SK-N-SH treated with all-trans-retinoic acid at 6 μM for 48 hours (cell line): ENCODE measurements at regions not wholly inside any gene's neighbourhood (a gene's known extent, or its start where the extent isn't known, plus 50 kb on each side); places are given as distances from the start of the nearest gene placed in this dataset.

ENCODE experiments used
- ATAC-seq: fragments of 200-7000 bp; cut with Tn5 transposase; 3 replicates; pipeline ENCODE4 v1.9.1; 2020; ENCODE audit warnings: mild to moderate bottlenecking, moderate library complexity
- ARNTL ChIP-seq: fragments of 450-650 bp; formaldehyde crosslinking; IDR thresholded peaks from 2 replicates; pipeline ENCODE4 v1.5.0; 2020; ENCODE audit warnings: low read depth, mild to moderate bottlenecking, moderate library complexity, borderline replicate concordance
- BACH2 ChIP-seq: fragments of 250-450 bp; sonication (Bioruptor Pico); IDR thresholded peaks from 2 replicates; pipeline ENCODE4 v1.9.0; 2021; ENCODE audit warnings: mild to moderate bottlenecking, borderline replicate concordance
- CSDC2 ChIP-seq: fragments of 250-450 bp; sonication (Bioruptor Pico); IDR thresholded peaks from 2 replicates; pipeline ENCODE4 v1.5.0; 2020; ENCODE audit warnings: mild to moderate bottlenecking, moderate library complexity
- ESRRG ChIP-seq: fragments of 250-450 bp; sonication (Bioruptor Pico); IDR thresholded peaks from 2 replicates; pipeline ENCODE4 v1.6.1; 2021; ENCODE audit warnings: mild to moderate bottlenecking
- ISL1 ChIP-seq: fragments of 250-450 bp; sonication (Bioruptor Pico); IDR thresholded peaks from 2 replicates; pipeline ENCODE4 v2.1.2; 2022; ENCODE audit warnings: mild to moderate bottlenecking, moderate library complexity
- PATZ1 ChIP-seq: fragments of 250-450 bp; sonication (Bioruptor Pico); IDR thresholded peaks from 2 replicates; pipeline ENCODE4 v1.8.0; 2020; ENCODE audit warnings: mild to moderate bottlenecking, moderate library complexity, borderline replicate concordance
- PPARA ChIP-seq: fragments of 250-450 bp; sonication (Bioruptor Pico); IDR thresholded peaks from 2 replicates; pipeline ENCODE4 v1.5.0; 2020; ENCODE audit warnings: mild to moderate bottlenecking, borderline replicate concordance
- RARB ChIP-seq: fragments of 250-450 bp; sonication (Bioruptor Pico); IDR thresholded peaks from 2 replicates; pipeline ENCODE4 v1.8.0; 2021; ENCODE audit warnings: mild to moderate bottlenecking, moderate library complexity
- SNAI2 ChIP-seq: fragments of 250-450 bp; sonication (Bioruptor Pico); IDR thresholded peaks from 2 replicates; pipeline ENCODE4 v1.5.0; 2020; ENCODE audit warnings: mild to moderate bottlenecking, moderate library complexity
- TCF4 ChIP-seq: fragments of 250-450 bp; sonication (Bioruptor Pico); IDR thresholded peaks from 2 replicates; pipeline ENCODE4 v1.8.0; 2021; ENCODE audit warnings: mild to moderate bottlenecking, moderate library complexity, borderline replicate concordance
- TOX ChIP-seq: fragments of 250-450 bp; sonication (Bioruptor Pico); IDR thresholded peaks from 2 replicates; pipeline ENCODE4 v1.8.0; 2021; ENCODE audit warnings: mild to moderate bottlenecking, moderate library complexity, borderline replicate concordance
- ZC3H10 ChIP-seq: fragments of 250-450 bp; sonication (Bioruptor Pico); IDR thresholded peaks from 2 replicates; pipeline ENCODE4 v1.5.1; 2021; ENCODE audit warnings: mild to moderate bottlenecking, moderate library complexity
- ZFP3 ChIP-seq: fragments of 250-450 bp; sonication (Bioruptor Pico); IDR thresholded peaks from 2 replicates; pipeline ENCODE4 v1.5.0; 2020; ENCODE audit warnings: mild to moderate bottlenecking, moderate library complexity
- ZFP30 ChIP-seq: fragments of 450-650 bp; formaldehyde crosslinking; IDR thresholded peaks from 2 replicates; pipeline ENCODE4 v1.5.0; 2022; ENCODE audit warnings: mild to moderate bottlenecking, moderate library complexity
- ZNF565 ChIP-seq: fragments of 450-650 bp; formaldehyde crosslinking; conservative IDR thresholded peaks from 2 replicates; pipeline ENCODE4 v1.5.0; 2020; ENCODE audit warnings: low read depth, mild to moderate bottlenecking, moderate library complexity
- ZNF70 ChIP-seq: fragments of 450-650 bp; formaldehyde crosslinking; IDR thresholded peaks from 2 replicates; pipeline ENCODE4 v1.5.0; 2020; ENCODE audit warnings: mild to moderate bottlenecking, moderate library complexity
- ZNF8 ChIP-seq: fragments of 450-650 bp; formaldehyde crosslinking; IDR thresholded peaks from 2 replicates; pipeline ENCODE4 v1.5.0; 2020; ENCODE audit warnings: mild to moderate bottlenecking, moderate library complexity
- TF ChIP-seq, protein P1 (sequence below): fragments of 250-450 bp; sonication (Bioruptor Pico); IDR thresholded peaks from 2 replicates; pipeline ENCODE4 v1.5.1; 2021; ENCODE audit warnings: mild to moderate bottlenecking, moderate library complexity
- TF ChIP-seq, protein P2 (sequence below): fragments of 250-450 bp; sonication (Bioruptor Pico); IDR thresholded peaks from 2 replicates; pipeline ENCODE4 v1.5.1; 2020; ENCODE audit warnings: low read depth, mild to moderate bottlenecking, moderate library complexity
- TF ChIP-seq, protein P3 (sequence below): fragments of 250-450 bp; sonication (Bioruptor Pico); IDR thresholded peaks from 2 replicates; pipeline ENCODE4 v1.8.0; 2021; ENCODE audit warnings: low read depth, mild to moderate bottlenecking, moderate library complexity, borderline replicate concordance

- no peak for ATAC-seq
- TF ChIP-seq ZFP30 (CRISPR knock-in tag) = no peak
- no peak for TF ChIP-seq ARNTL (CRISPR knock-in tag)
- TF ChIP-seq, protein P1, sequence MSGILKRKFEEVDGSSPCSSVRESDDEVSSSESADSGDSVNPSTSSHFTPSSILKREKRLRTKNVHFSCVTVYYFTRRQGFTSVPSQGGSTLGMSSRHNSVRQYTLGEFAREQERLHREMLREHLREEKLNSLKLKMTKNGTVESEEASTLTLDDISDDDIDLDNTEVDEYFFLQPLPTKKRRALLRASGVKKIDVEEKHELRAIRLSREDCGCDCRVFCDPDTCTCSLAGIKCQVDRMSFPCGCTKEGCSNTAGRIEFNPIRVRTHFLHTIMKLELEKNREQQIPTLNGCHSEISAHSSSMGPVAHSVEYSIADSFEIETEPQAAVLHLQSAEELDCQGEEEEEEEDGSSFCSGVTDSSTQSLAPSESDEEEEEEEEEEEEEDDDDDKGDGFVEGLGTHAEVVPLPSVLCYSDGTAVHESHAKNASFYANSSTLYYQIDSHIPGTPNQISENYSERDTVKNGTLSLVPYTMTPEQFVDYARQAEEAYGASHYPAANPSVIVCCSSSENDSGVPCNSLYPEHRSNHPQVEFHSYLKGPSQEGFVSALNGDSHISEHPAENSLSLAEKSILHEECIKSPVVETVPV (CRISPR knock-in tag) = no peak
- no peak for TF ChIP-seq PPARA
- TF ChIP-seq, protein P2, sequence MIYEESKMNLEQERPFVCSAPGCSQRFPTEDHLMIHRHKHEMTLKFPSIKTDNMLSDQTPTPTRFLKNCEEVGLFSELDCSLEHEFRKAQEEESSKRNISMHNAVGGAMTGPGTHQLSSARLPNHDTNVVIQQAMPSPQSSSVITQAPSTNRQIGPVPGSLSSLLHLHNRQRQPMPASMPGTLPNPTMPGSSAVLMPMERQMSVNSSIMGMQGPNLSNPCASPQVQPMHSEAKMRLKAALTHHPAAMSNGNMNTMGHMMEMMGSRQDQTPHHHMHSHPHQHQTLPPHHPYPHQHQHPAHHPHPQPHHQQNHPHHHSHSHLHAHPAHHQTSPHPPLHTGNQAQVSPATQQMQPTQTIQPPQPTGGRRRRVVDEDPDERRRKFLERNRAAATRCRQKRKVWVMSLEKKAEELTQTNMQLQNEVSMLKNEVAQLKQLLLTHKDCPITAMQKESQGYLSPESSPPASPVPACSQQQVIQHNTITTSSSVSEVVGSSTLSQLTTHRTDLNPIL (CRISPR knock-in tag) = no peak
- TF ChIP-seq SNAI2 (CRISPR knock-in tag) = no peak
- TF ChIP-seq ZFP3 (CRISPR knock-in tag) = no peak
- TF ChIP-seq PATZ1 (CRISPR knock-in tag) = no peak
- no peak for TF ChIP-seq ESRRG (CRISPR knock-in tag)
- TF ChIP-seq RARB (CRISPR knock-in tag) = no peak
- TF ChIP-seq BACH2 (CRISPR knock-in tag) = no peak
- TF ChIP-seq ZC3H10 (CRISPR knock-in tag) = no peak
- no peak for TF ChIP-seq CSDC2
- no peak for TF ChIP-seq ZNF70 (CRISPR knock-in tag)
- TF ChIP-seq ZNF565 (CRISPR knock-in tag) = no peak
- no peak for TF ChIP-seq TOX (CRISPR knock-in tag)
- TF ChIP-seq, protein P3, sequence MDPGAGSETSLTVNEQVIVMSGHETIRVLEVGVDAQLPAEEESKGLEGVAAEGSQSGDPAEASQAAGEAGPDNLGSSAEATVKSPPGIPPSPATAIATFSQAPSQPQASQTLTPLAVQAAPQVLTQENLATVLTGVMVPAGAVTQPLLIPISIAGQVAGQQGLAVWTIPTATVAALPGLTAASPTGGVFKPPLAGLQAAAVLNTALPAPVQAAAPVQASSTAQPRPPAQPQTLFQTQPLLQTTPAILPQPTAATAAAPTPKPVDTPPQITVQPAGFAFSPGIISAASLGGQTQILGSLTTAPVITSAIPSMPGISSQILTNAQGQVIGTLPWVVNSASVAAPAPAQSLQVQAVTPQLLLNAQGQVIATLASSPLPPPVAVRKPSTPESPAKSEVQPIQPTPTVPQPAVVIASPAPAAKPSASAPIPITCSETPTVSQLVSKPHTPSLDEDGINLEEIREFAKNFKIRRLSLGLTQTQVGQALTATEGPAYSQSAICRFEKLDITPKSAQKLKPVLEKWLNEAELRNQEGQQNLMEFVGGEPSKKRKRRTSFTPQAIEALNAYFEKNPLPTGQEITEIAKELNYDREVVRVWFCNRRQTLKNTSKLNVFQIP (CRISPR knock-in tag) = no peak
These were observed 619.4 kb upstream of the ATP2B1 start for GRCh38 chr12:90327793-90328743.

DNA sequence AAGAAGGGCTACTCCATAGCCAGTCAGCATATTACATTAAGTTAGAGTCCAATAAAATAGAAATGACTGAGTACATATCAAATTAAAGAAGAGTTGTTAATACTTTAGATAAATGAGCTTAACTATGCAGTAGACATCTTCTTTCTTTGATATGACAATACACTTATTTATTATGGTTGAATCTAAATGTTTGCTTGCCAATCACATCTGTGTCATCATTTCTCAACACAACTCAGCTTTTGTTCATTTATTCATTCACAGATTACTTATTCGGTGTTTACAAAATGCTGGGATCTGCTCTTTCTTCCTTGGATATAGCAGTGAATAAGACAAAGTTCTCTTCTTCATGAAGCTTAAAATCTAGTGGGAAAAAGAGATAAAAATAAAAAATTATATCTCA lies 614.6 kb upstream of the ATP2B1 start:
- no peak for ATAC-seq

GRCh38 chr12:90322006-90322405 lies 613.4 kb upstream of the ATP2B1 start:
- no peak for ATAC-seq
- no peak for TF ChIP-seq PATZ1 (CRISPR knock-in tag)
- TF ChIP-seq BACH2 (CRISPR knock-in tag) = no peak
- TF ChIP-seq ZNF70 (CRISPR knock-in tag) = no peak
- no peak for TF ChIP-seq ZC3H10 (CRISPR knock-in tag)
- no peak for TF ChIP-seq TCF4
- TF ChIP-seq ZFP3 (CRISPR knock-in tag) = no peak
- no peak for TF ChIP-seq ISL1 (CRISPR knock-in tag)
- no peak for TF ChIP-seq CSDC2
- no peak for TF ChIP-seq ZNF8 (CRISPR knock-in tag)
- TF ChIP-seq ZNF565 (CRISPR knock-in tag) = no peak
- no peak for TF ChIP-seq TOX (CRISPR knock-in tag)
- TF ChIP-seq RARB (CRISPR knock-in tag) = no peak
- no peak for TF ChIP-seq ZFP30 (CRISPR knock-in tag)
- TF ChIP-seq, protein P3 (CRISPR knock-in tag) = no peak

More for the DNA sequence above, 614.6 kb upstream of the ATP2B1 start:
- TF ChIP-seq ZNF70 (CRISPR knock-in tag) = no peak
- TF ChIP-seq RARB (CRISPR knock-in tag) = no peak
- no peak for TF ChIP-seq BACH2 (CRISPR knock-in tag)
- TF ChIP-seq ZNF8 (CRISPR knock-in tag) = no peak
- no peak for TF ChIP-seq ZFP3 (CRISPR knock-in tag)
- TF ChIP-seq ARNTL (CRISPR knock-in tag) = no peak
